C4-2B (cell line): ENCODE measurements at regions not wholly inside any gene's neighbourhood (a gene's known extent, or its start where the extent isn't known, plus 50 kb on each side); places are given as distances from the start of the nearest gene placed in this dataset.

Experiments
- CTCF ChIP-seq: fragments of 450-650 bp; conservative IDR thresholded peaks from 2 replicates; pipeline ENCODE4 v1.5.1; 2017; ENCODE audit warnings: mild to moderate bottlenecking
- ZFX ChIP-seq: fragments of 450-650 bp; IDR thresholded peaks from 2 replicates; pipeline ENCODE4 v1.6.1; 2017

DNA sequence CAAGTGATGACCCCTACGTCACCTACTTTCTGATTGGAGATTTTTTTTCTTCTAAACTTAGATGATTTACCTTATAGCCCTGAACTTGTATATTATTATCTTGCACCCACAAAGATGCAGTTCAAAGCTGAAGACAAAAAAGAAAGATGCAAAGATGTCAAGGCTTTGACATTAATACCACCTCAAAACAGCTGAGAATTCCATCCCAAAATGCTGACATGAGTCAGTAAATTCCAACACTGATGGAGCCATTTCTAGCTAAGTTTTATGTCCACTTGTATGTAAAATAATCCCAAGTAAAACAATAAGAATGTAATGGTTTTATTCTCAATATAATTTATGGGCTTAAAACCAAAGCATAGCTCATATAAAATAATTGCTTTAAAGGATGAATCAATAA is 91.5 kb upstream of the CDH9 start:
- TF ChIP-seq CTCF (no peak), ZFX (no peak)
